Karpas-422 (cell line): ENCODE measurements at regions not wholly inside any gene's neighbourhood (a gene's known extent, or its start where the extent isn't known, plus 50 kb on each side); places are given as distances from the start of the nearest gene placed in this dataset.
"Not testable (repeated sequence)": the region's sequence is repeated elsewhere in the genome, so short reads cannot be mapped to it uniquely, and the experiment has no call there.

Source experiments
- DNase-seq: peaks from one replicate; pipeline ENCODE4 v3.0.0-alpha.2; 2015
- H2AFZ ChIP-seq: fragments of 200-600 bp; sonication (generic); 2 replicates; pipeline ENCODE4 v1.6.1; 2014; ENCODE audit warnings: antibody characterized with exemption, low read length, mixed read lengths
- H3K27ac ChIP-seq: fragments of 200-600 bp; sonication (generic); 2 replicates; pipeline ENCODE4 v1.5.1; 2014; ENCODE audit warnings: mild to moderate bottlenecking, low read length, moderate library complexity
- H3K27me3 ChIP-seq: fragments of 200-600 bp; sonication (generic); 2 replicates; pipeline ENCODE4 v1.6.1; 2014; ENCODE audit warnings: low read length, mixed read lengths
- H3K36me3 ChIP-seq: fragments of 200-600 bp; sonication (generic); 2 replicates; pipeline ENCODE4 v1.6.1; 2014; ENCODE audit warnings: low read length, mixed read lengths; ENCODE audit not compliant: insufficient read depth
- H3K4me1 ChIP-seq: fragments of 200-600 bp; sonication (generic); 2 replicates; pipeline ENCODE4 v1.6.1; 2014; ENCODE audit warnings: mild to moderate bottlenecking, low read length, mixed read lengths
- H3K4me2 ChIP-seq: fragments of 200-600 bp; sonication (generic); 2 replicates; pipeline ENCODE4 v1.6.1; 2014; ENCODE audit warnings: low read length, low read depth, mild to moderate bottlenecking; ENCODE audit not compliant: poor library complexity, severe bottlenecking
- H3K4me3 ChIP-seq: fragments of 200-600 bp; sonication (generic); 2 replicates; pipeline ENCODE4 v1.5.1; 2014; ENCODE audit warnings: mild to moderate bottlenecking, antibody characterized with exemption, low read length, mixed read lengths
- H3K79me2 ChIP-seq: fragments of 200-600 bp; sonication (generic); 2 replicates; pipeline ENCODE4 v1.6.1; 2014; ENCODE audit warnings: mild to moderate bottlenecking, low read length, mixed read lengths
- H3K9ac ChIP-seq: fragments of 200-600 bp; sonication (generic); 2 replicates; pipeline ENCODE4 v1.6.0; 2014; ENCODE audit warnings: low read length
- H3K9me2 ChIP-seq: fragments of 200-600 bp; sonication (generic), shearing (Covaris generic); replicated peaks from 2 replicates; pipeline ENCODE4 v1.6.0; 2014; ENCODE audit warnings: mild to moderate bottlenecking, low read length, moderate library complexity; ENCODE audit not compliant: insufficient read depth
- H3K9me3 ChIP-seq: fragments of 300-700, 200-600 bp; sonication (generic); 2 replicates; pipeline ENCODE4 v1.6.1; 2014; ENCODE audit warnings: low read length, mixed read lengths
- H4K20me1 ChIP-seq: fragments of 200-600 bp; sonication (generic); 2 replicates; pipeline ENCODE4 v1.6.1; 2014; ENCODE audit warnings: mild to moderate bottlenecking, antibody characterized with exemption, low read length, low read depth; ENCODE audit not compliant: insufficient read depth

GRCh38 chr15:62512904-62513303 lies 347.8 kb upstream of the C2CD4B start:
- no peaks in the 10 kb centered on the region for H3K79me2 ChIP-seq
- H3K4me1 ChIP-seq: no peaks in the 10 kb centered on the region
- H3K27me3 ChIP-seq: no peaks in the 10 kb centered on the region
- no peaks in the 10 kb centered on the region for H3K9me3 ChIP-seq
- no peaks in the 10 kb centered on the region for H3K36me3 ChIP-seq
- no peak overlapping the region for H3K27ac ChIP-seq
- H3K9ac ChIP-seq: no peak overlapping the region
- H2AFZ ChIP-seq: no peak overlapping the region
- H3K4me2 ChIP-seq: no peak overlapping the region
- H3K9me2 ChIP-seq: no peaks in the 10 kb centered on the region
- no peak overlapping the region for H3K4me3 ChIP-seq
- DNase-seq: no peak
- no peaks in the 10 kb centered on the region for H4K20me1 ChIP-seq

GRCh38 chr15:62513893-62514292 lies 348.8 kb upstream of the C2CD4B start:
- Histone ChIP-seq H3K9me2 (no peaks in the 10 kb centered on the region), H4K20me1 (no peaks in the 10 kb centered on the region), H3K27ac (no peak overlapping the region), H3K4me3 (no peak overlapping the region), H3K79me2 (no peaks in the 10 kb centered on the region), H3K9ac (no peak overlapping the region), H3K27me3 (no peaks in the 10 kb centered on the region), H3K4me2 (no peak overlapping the region), H3K4me1 (no peaks in the 10 kb centered on the region), H3K9me3 (no peaks in the 10 kb centered on the region), H3K36me3 (no peaks in the 10 kb centered on the region), H2AFZ (no peak overlapping the region)
- no peak for DNase-seq

DNA sequence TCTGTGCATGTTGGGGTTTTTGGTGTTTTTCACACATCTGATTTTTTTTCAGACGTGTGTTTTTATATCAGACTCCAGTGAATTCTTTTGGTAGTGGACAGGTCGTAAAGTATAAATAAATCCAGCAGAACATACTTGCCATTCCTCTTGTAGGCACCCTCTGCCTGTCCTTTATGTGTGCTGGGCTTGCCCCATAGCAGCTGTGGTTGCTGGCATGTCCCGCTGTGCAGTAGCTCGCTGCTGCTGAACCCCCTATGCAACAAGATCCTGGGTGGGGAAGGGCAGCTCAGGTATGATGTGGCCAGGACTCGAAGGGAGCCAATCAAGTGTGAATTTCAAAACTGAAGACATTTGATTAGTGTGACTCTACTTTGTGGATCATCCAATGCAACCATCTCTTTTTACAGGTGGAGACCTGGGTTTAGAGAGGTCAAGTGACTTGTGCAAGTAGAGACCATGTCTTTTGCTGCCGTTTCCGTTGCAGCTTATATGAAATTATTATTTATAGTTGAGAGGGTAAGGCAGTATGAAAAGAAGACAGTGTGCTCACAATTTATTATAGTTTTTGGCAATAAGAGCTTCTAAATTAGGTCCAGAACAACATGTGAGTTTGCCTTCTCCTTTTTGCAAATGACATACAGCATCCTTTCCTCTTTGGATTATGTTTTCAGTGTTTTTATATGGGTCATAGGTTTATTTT lies 350.8 kb upstream of the C2CD4B start:
- no peak overlapping the region for H3K27ac ChIP-seq
- no peaks in the 10 kb centered on the region for H3K79me2 ChIP-seq
- no peak overlapping the region for H3K4me2 ChIP-seq
- H3K27me3 ChIP-seq: no peaks in the 10 kb centered on the region
- H3K9ac ChIP-seq: no peak overlapping the region
- H3K4me1 ChIP-seq: no peaks in the 10 kb centered on the region
- no peaks in the 10 kb centered on the region for H4K20me1 ChIP-seq
- no peak for DNase-seq
- no peaks in the 10 kb centered on the region for H3K9me2 ChIP-seq
- H2AFZ ChIP-seq: no peak overlapping the region
- no peak overlapping the region for H3K4me3 ChIP-seq
- no peaks in the 10 kb centered on the region for H3K36me3 ChIP-seq
- no peaks in the 10 kb centered on the region for H3K9me3 ChIP-seq

- Histone ChIP-seq H3K9me2 (no peaks in the 10 kb centered on the region), H4K20me1 (no peaks in the 10 kb centered on the region), H3K4me3 (no peak overlapping the region), H3K79me2 (no peaks in the 10 kb centered on the region), H2AFZ (no peak overlapping the region), H3K4me1 (no peaks in the 10 kb centered on the region), H3K9ac (no peak overlapping the region), H3K36me3 (no peaks in the 10 kb centered on the region), H3K27me3 (no peaks in the 10 kb centered on the region), H3K27ac (no peak overlapping the region), H3K9me3 (no peaks in the 10 kb centered on the region), H3K4me2 (no peak overlapping the region)
- no peak for DNase-seq
Measured at GRCh38 chr15:62517541-62517940, 352.5 kb upstream of the C2CD4B start.

GRCh38 chr15:62518666-62519065 lies 353.6 kb upstream of the C2CD4B start:
- H3K27ac ChIP-seq, H3K9ac ChIP-seq, H4K20me1 ChIP-seq, H3K4me1 ChIP-seq, DNase-seq, H2AFZ ChIP-seq, H3K4me3 ChIP-seq, H3K36me3 ChIP-seq, H3K9me2 ChIP-seq, H3K4me2 ChIP-seq, H3K9me3 ChIP-seq, H3K27me3 ChIP-seq, H3K79me2 ChIP-seq: not testable (repeated sequence)

DNA sequence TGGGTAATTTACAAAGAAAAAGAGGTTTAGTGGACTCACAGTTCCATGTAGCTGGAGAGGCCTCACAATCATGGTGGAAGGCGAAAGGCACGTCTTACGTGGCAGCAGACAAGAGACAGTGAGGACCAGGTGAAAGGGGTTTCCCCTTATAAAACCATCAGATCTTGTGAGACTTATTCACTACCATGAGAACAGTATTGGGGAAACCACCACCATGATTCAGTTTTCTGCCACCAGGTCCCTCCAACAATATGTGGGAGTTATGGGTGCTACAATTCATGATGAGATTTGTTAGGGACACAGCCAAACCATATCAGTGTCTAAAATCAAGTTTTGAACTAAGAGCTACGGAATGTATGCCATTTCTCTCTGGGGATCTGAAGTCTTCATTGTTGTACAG lies 354.8 kb upstream of the C2CD4B start:
- H3K79me2 ChIP-seq: no peaks in the 10 kb centered on the region
- no peak for DNase-seq

DNA sequence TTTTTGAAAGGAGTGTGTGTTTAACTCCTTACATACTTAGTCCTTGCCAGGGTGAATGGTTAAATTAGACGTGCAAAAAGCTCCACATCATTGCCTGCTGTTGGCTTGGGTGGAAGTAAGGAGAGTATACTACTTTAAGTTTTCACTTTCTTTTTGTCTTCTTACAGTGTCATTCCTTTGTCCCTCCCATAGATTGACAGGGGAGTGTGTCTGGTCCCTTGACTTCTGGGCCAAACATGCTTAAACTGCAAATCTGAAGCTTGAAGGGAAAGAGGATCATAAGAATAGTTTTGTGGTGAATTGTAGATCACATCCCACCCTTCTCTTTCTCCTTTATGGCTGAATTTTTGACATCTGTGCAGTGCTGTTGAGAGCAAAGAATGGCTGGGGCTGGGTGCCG lies 355.8 kb upstream of the C2CD4B start:
- Histone ChIP-seq H4K20me1 (no peaks in the 10 kb centered on the region), H3K4me1 (no peaks in the 10 kb centered on the region), H2AFZ (no peak overlapping the region), H3K27me3 (no peaks in the 10 kb centered on the region), H3K27ac (no peak overlapping the region), H3K9ac (no peak overlapping the region), H3K36me3 (no peaks in the 10 kb centered on the region), H3K4me2 (no peak overlapping the region), H3K4me3 (no peak overlapping the region), H3K9me2 (no peaks in the 10 kb centered on the region), H3K9me3 (no peaks in the 10 kb centered on the region), H3K79me2 (no peaks in the 10 kb centered on the region)
- DNase-seq: no peak

More for the DNA sequence above, 354.8 kb upstream of the C2CD4B start:
- no peak overlapping the region for H3K27ac ChIP-seq
- no peak overlapping the region for H3K4me2 ChIP-seq
- H3K9ac ChIP-seq: no peak overlapping the region
- H3K9me3 ChIP-seq: no peaks in the 10 kb centered on the region
- no peak overlapping the region for H3K4me3 ChIP-seq
- no peak overlapping the region for H2AFZ ChIP-seq
- H3K36me3 ChIP-seq: no peaks in the 10 kb centered on the region
- no peaks in the 10 kb centered on the region for H3K4me1 ChIP-seq
- no peaks in the 10 kb centered on the region for H3K27me3 ChIP-seq
- no peaks in the 10 kb centered on the region for H3K9me2 ChIP-seq
- no peaks in the 10 kb centered on the region for H4K20me1 ChIP-seq

GRCh38 chr15:62521396-62521795 lies 356.3 kb upstream of the C2CD4B start:
- Histone ChIP-seq H2AFZ (no peak overlapping the region), H4K20me1 (no peaks in the 10 kb centered on the region), H3K4me2 (no peak overlapping the region), H3K79me2 (no peaks in the 10 kb centered on the region), H3K4me1 (no peaks in the 10 kb centered on the region), H3K4me3 (no peak overlapping the region), H3K27me3 (no peaks in the 10 kb centered on the region), H3K27ac (no peak overlapping the region), H3K9ac (no peak overlapping the region), H3K36me3 (no peaks in the 10 kb centered on the region), H3K9me2 (no peaks in the 10 kb centered on the region), H3K9me3 (no peaks in the 10 kb centered on the region)
- no peak for DNase-seq

DNA sequence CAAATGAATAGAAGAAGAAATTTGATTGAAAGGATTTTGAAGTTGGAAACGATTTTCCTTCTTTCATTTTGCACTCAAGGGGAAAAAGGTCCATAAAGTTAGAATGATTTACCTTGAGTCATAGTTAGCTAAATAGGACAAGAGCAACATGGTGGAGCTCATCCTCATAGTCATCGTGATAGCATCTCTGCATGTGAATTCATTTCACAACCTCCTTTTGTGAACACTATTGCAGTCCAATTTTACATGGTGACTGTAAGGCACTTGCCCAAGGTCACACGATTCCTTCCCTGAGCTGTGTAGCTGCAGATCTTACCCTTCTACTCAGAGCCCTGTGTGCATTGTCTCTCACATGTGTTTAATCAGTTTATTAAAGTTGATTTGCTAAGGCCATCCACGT lies 359.8 kb upstream of the C2CD4B start:
- Histone ChIP-seq H3K36me3 (no peaks in the 10 kb centered on the region), H2AFZ (no peak overlapping the region), H4K20me1 (no peaks in the 10 kb centered on the region), H3K27ac (no peak overlapping the region), H3K27me3 (no peaks in the 10 kb centered on the region), H3K4me2 (no peak overlapping the region), H3K9me2 (no peaks in the 10 kb centered on the region), H3K4me1 (no peaks in the 10 kb centered on the region), H3K79me2 (no peaks in the 10 kb centered on the region), H3K9me3 (no peaks in the 10 kb centered on the region), H3K9ac (no peak overlapping the region), H3K4me3 (no peak overlapping the region)
- DNase-seq: no peak
